OCI-LY7 (cell line): ENCODE measurements at regions not wholly inside any gene's neighbourhood (a gene's known extent, or its start where the extent isn't known, plus 50 kb on each side); places are given as distances from the start of the nearest gene placed in this dataset.

Source experiments
- EZH2phosphoT487 ChIP-seq: fragments of 200-600 bp; sonication (generic); IDR thresholded peaks from 2 replicates; pipeline ENCODE4 v1.6.1; 2018; ENCODE audit warnings: low read depth, borderline replicate concordance, mild to moderate bottlenecking, mixed run types, antibody characterized with exemption, low read length, moderate library complexity, mixed read lengths
- TF ChIP-seq, protein P1 (sequence below): fragments of 200-600 bp; sonication (generic); conservative IDR thresholded peaks from 2 replicates; pipeline ENCODE4 v1.5.1; 2014; ENCODE audit warnings: mild to moderate bottlenecking, antibody characterized with exemption, low read length, moderate library complexity, mixed read lengths

DNA sequence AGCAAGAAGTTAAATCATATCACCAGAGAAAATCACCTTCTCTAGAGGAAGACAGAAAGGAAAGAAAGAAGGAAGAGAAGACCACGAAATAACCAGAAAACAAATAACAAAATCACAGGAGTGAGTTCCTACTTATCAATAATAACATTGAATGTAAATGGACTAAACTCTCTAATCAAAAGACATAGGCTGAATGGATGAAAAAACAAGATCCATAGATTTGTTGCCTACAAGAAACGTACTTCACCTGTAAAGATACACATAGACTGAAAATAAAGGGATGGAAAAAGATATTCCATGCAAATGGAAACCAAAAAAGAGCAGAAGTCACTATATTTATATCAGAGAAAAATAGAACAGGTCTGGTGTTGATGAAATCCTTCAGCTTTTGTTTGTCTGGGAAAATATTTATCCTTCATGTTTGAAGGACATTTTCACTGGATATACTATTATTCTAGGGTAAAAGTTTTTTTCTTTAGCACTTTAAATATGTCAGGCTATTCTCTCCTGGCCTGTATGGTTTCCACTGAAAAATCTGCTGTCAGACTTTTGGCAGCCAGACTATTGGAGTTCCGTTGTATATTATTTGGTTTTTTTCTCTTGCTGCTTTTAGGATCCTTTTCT, 202.5 kb upstream of the DUSP10 start:
- TF ChIP-seq, protein P1, sequence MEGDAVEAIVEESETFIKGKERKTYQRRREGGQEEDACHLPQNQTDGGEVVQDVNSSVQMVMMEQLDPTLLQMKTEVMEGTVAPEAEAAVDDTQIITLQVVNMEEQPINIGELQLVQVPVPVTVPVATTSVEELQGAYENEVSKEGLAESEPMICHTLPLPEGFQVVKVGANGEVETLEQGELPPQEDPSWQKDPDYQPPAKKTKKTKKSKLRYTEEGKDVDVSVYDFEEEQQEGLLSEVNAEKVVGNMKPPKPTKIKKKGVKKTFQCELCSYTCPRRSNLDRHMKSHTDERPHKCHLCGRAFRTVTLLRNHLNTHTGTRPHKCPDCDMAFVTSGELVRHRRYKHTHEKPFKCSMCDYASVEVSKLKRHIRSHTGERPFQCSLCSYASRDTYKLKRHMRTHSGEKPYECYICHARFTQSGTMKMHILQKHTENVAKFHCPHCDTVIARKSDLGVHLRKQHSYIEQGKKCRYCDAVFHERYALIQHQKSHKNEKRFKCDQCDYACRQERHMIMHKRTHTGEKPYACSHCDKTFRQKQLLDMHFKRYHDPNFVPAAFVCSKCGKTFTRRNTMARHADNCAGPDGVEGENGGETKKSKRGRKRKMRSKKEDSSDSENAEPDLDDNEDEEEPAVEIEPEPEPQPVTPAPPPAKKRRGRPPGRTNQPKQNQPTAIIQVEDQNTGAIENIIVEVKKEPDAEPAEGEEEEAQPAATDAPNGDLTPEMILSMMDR, result no peak
- no peak for TF ChIP-seq EZH2phosphoT487
